ENCODE measurements at regions not wholly inside any gene's neighbourhood (a gene's known extent, or its start where the extent isn't known, plus 50 kb on each side); places are given as distances from the start of the nearest gene placed in this dataset.
"Not testable (repeated sequence)": the region's sequence is repeated elsewhere in the genome, so short reads cannot be mapped to it uniquely, and the experiment has no call there.

DNA sequence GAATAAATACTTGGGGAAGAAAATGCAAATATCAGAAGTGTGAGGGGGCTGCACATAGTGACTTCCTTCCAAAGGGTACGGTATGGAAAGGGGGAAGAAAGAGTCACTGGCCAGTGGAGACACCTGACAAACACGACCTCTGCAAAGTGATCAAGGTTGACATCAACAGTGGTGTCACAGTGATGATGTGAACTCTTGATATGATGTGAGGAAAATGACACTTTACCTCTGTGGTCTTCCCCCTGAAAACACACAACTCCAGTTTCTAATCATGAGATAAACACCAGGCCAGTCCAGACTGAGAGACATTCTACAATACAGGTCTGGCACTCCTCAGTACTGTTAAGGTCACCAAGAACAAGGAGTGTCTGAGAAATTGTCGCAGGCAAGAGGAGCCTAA, 169.7 kb downstream of the BUB3 start:
- no peak for DNase-seq

DNA sequence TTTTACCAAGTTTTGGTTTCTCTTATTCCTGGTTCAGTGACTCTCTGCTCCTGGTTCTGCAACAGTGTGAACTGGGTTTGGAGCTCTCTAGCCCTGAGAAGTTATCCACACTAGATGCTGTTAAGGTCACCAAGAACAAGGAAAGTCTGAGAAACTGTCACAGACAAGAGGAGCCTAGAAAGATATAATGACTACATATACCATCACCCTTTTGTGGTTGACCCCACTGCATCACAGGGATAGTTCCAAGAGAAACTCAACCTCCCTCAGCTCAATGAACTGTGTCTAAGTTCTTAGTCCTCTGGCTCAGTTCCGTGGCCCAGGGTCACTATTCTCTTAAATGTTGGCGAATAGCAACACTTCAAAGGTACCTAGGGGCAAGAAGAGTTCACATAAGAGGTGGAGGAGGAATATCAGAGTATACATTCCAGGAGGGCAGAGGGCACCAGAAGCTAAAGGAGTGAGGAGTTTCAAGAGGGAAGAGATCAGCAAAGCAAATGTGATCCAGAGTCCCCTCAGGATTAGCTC, 171.5 kb downstream of the BUB3 start:
- DNase-seq, result no peak

GRCh38 chr10:123326674-123327073, 172.5 kb downstream of the BUB3 start:
- no peak for DNase-seq

- DNase-seq, result no peak
These were observed 173.2 kb downstream of the BUB3 start for GRCh38 chr10:123327450-123327849.

GRCh38 chr10:123327896-123328295, 173.7 kb downstream of the BUB3 start:
- no peak for DNase-seq

DNA sequence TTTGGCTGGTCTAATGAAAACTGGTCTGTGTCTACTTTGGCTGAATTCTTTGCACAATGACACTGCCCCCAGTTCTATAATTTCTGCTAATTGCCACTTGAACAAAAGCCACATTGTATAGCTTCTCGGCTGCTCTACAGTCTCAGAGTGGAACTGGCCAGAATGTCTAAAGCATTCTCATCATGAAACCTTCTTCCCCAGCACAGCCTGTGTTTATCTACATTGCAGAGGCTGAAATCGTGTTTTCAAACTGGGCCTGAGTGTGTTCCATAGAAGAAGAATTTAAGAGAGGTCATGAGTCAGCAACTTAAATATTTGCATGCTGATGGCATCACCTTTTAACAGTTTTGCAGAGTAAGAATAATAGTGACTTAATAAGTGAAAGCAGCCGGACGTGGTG, 177.2 kb downstream of the BUB3 start:
- DNase-seq, result no peak

DNA sequence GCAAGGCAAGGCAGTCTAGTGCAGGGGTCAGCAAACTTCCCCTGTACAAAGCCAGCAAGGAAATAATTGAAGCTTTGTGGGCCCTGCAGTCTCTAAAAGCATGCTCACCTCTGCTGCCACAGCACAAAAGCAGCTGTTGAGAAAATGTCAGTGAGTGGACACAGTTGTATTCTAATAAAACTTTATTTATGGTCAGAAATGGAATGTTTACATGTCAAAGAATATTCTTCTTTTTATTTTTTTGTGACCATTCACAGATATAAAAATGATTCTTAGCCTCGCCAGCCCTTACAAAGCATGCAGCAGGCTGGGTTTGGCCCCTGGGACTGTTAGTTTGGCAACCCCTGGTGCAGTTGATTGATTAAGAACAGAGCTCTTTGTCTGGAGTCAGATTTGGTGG, 192.4 kb downstream of the BUB3 start:
- DNase-seq, result no peak

DNA sequence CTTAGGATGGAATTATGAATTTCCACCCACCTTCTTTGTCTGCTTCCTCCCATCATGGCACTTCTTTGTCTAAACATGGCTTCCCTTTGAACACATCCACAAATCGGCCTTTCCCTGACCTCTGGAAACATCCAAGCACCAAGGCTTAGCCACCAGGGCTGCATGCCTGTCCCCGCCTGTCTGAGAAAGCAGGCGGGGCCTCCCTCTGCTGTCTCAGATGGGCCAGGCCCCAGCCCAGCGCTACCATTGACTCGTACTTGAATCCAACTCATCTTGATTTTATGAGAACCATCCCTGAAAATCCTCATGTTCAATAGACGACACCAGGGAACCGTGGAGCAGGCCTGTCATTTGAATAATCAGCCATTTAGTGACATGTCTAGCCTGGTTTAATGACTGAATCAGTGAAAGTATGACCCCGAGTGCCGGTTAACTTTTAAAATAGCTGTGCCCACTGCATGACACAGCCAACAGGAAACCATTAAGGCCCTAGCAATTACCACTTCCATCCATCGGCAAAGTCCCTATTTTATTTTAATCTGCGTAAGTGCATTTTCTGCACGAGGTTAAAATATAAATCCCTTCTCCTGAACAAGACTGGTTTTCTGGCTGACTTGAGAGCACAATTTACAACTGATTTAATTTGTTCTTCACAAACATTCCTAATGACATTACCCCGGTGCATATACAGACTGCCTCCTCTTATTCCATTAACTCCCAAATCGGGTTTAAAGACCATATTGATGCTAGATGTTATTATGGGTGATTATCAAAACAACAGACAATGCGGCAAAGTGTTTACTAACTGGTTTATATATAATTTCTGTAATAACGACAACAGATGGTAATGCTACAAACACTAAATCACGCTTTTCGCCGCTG, 194.7 kb downstream of the BUB3 start:
- DNase-seq, result no peak

- DNase-seq, result no peak
These were observed 197.5 kb downstream of the BUB3 start for GRCh38 chr10:123351715-123352114.

DNA sequence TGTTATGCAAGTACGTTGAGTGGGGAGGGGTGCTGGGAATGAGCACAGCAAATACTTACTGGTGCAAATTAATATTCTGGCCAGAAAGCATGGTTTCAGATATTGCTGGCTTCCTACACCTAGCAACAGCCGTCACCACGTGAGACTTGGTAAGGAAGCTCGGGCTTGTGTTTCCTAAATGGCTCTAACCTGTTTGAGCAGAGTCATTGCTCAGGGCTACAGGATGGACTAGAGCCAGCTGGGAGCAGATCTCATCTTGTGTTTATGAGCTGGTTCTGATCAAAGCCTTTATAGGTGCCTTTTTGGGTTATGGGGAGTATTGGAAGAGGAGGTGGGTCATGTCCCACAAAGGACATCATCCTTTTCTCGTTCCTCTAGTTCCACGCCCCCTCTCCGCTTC, 200.3 kb downstream of the BUB3 start:
- DNase-seq, result no peak

DNA sequence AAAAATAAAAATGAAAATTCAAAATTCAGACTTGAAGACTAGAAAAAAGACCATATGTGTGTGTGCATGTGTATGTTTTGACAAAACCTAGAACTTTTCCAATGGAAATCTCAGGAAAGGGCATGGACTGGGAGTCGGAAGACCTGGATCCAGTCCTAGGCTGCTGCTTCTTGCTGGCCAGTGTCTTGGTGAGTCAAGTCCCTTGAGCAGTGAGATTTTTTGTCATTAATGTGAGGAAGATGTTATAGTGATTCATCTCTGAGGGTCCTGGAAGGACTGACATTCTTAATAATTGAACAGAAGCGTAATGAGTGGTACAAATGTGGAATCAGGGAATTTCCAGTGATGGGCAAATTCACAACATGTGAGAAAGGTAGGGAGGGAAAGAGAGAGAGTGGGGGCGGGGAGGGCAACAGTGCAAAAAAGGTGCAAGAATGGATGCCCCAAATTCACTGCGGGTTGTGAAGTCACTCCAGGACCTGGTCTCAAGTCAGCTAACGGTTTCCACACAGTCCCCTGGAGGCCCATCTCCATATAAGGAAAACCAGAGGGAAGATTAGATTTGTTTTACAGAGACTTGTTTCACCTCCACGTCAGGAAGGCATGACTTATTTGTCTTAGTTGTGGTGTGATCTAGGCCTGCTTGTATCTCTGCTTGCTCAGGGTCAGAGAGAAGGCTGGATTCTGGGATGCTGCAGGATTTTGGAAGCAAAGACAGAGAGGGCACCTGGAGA, 201.7 kb downstream of the BUB3 start:
- no peak for DNase-seq

GRCh38 chr10:123356799-123357198, 202.6 kb downstream of the BUB3 start:
- DNase-seq, result no peak

DNA sequence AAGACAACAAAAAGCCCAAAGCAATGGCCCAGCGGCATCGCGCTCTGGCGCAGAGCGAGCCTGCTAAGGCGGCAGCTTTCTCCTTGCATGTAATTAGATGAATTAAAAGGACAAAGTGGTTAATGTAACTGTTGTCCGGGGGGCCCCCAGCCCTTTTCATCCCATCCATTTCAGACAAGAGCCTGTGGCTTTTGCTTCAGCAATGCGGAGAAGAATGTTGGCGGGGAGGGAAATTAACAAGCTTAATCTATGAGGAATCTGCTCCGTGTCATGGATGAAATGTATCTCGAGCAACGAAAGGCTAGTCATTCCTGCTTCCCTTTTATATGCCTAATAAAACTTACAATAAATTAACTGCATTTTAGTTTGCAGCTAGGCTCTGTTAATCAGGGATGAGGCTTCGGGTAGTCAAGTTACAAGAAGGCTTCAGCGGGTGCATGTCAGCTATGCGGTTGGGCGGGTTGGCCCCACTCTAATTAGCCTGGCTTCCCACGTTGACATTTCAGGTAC, 203.3 kb downstream of the BUB3 start:
- no peak for DNase-seq

GRCh38 chr10:123359539-123359938, 205.3 kb downstream of the BUB3 start:
- DNase-seq, result no peak

- DNase-seq, result no peak
These were observed 207.6 kb downstream of the BUB3 start for GRCh38 chr10:123361832-123362231.

- no peak for DNase-seq
These were observed 213.0 kb downstream of the BUB3 start for GRCh38 chr10:123367195-123367594.

GRCh38 chr10:123371626-123372025, 217.4 kb downstream of the BUB3 start:
- DNase-seq, result not testable (repeated sequence)

- no peak for DNase-seq
These were observed 219.4 kb downstream of the BUB3 start for GRCh38 chr10:123373591-123373990.

GRCh38 chr10:123375097-123375496, 220.9 kb downstream of the BUB3 start:
- DNase-seq, result no peak

DNA sequence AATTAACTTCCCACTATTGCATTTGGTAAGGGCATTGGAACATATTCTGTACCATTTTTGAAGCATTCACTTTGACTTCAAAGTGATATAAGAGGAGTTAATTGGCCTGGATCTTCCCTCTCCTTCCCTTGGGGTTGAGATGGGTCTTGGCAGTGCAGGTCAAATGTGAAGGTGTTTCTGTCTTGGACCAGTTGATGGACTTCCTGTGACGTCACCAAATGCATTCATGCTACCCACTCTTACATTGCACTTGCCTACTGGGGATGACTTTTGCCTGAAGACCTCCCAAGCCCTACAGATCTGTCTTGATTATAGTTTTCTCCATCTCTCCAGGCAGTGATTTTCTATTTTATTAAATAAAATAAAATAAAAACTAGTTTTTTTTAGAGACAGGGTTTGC, 221.5 kb downstream of the BUB3 start:
- DNase-seq, result no peak

- no peak for DNase-seq
These were observed 223.7 kb downstream of the BUB3 start for GRCh38 chr10:123377883-123378282.

DNA sequence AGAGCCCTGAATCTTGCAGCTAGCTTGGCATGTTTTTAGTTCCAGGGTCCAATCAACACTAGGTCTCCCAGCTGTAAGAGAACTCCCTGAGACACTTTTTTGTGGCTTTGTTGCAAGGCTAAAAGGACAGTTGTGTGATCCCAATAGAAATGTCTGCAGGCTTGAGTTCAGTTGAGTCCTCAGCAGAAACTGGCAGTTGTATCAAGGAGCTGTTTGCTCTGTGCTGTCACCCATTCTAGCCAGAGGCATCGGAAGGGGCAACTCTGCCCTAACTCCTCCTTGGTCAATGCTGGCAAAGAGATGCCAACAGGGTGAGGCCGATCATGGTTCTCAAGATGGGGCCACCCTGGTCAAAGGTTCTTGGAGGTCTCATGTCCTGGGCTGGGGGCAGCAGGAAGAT, 224.1 kb downstream of the BUB3 start:
- no peak for DNase-seq

GRCh38 chr10:123379156-123379555, 225.0 kb downstream of the BUB3 start:
- DNase-seq, result no peak

Data from activated CD4-positive, alpha-beta T cell treated with anti-CD3 and anti-CD28 coated beads, Interleukin-2, amount 50 U/mL, for 4 hours (primary cell).